NCI-H82 treated with DMSO at 0.1 percent for 48 hours (cell line): ENCODE measurements at regions not wholly inside any gene's neighbourhood (a gene's known extent, or its start where the extent isn't known, plus 50 kb on each side); places are given as distances from the start of the nearest gene placed in this dataset.

Source experiments
- DNase-seq: peaks from one replicate; lab custom pipeline; 2025; ENCODE audit not compliant: unreplicated experiment; lab: John Stamatoyannopoulos, UW

- DNase-seq: no peak
These were observed 102.8 kb upstream of the ADAMTSL1 start for GRCh38 chr9:18371141-18371540.

- no peak for DNase-seq
These were observed 102.3 kb upstream of the ADAMTSL1 start for GRCh38 chr9:18371621-18372020.

GRCh38 chr9:18379073-18379811, 94.7 kb upstream of the ADAMTSL1 start:
- DNase-seq: no peak

GRCh38 chr9:18382243-18382642, 91.7 kb upstream of the ADAMTSL1 start:
- DNase-seq: no peak

GRCh38 chr9:18384066-18384465, 89.9 kb upstream of the ADAMTSL1 start:
- no peak for DNase-seq

- DNase-seq: no peak
These were observed 88.1 kb upstream of the ADAMTSL1 start for GRCh38 chr9:18385696-18386490.

- DNase-seq: no peak
These were observed 83.6 kb upstream of the ADAMTSL1 start for GRCh38 chr9:18390393-18390792.

- no peak for DNase-seq
These were observed 80.4 kb upstream of the ADAMTSL1 start for GRCh38 chr9:18393340-18394130.

GRCh38 chr9:18394847-18395351, 79.1 kb upstream of the ADAMTSL1 start:
- no peak for DNase-seq

GRCh38 chr9:18396102-18396728, 77.7 kb upstream of the ADAMTSL1 start:
- DNase-seq: no peak

- no peak for DNase-seq
These were observed 76.9 kb upstream of the ADAMTSL1 start for GRCh38 chr9:18397076-18397475.

GRCh38 chr9:18398038-18398437, 75.9 kb upstream of the ADAMTSL1 start:
- no peak for DNase-seq

- no peak for DNase-seq
These were observed 69.4 kb upstream of the ADAMTSL1 start for GRCh38 chr9:18404434-18405029.

- no peak for DNase-seq
These were observed 68.7 kb upstream of the ADAMTSL1 start for GRCh38 chr9:18405240-18405639.

- DNase-seq: no peak
These were observed 63.0 kb upstream of the ADAMTSL1 start for GRCh38 chr9:18410983-18411382.

- DNase-seq: no peak
These were observed 52.6 kb upstream of the ADAMTSL1 start for GRCh38 chr9:18421391-18421790.

- no peak for DNase-seq
These were observed 51.5 kb upstream of the ADAMTSL1 start for GRCh38 chr9:18422296-18423036.

- DNase-seq: no peak
These were observed 50.0 kb upstream of the ADAMTSL1 start for GRCh38 chr9:18423791-18424531.
